ENCODE measurements at regions not wholly inside any gene's neighbourhood (a gene's known extent, or its start where the extent isn't known, plus 50 kb on each side); places are given as distances from the start of the nearest gene placed in this dataset.

- TF ChIP-seq EZH2phosphoT487 (conservative IDR thresholded peaks at IDR 0.05; ENCODE audit: low read length) = no peak
- no peak for TF ChIP-seq CTCF (IDR thresholded peaks at IDR 0.05; ENCODE audit: insufficient read depth, low read length, poor library complexity, severe bottlenecking)
- H3K9me2 ChIP-seq (replicated peaks; ENCODE audit: insufficient read depth, low read length) = no peaks in the 10 kb centered on the region
These were observed 699.7 kb upstream of the ID4 start for GRCh38 chr6:19137505-19137904.

GRCh38 chr6:19142275-19142674, 694.9 kb upstream of the ID4 start:
- Histone ChIP-seq H3K27ac (ENCODE audit: low read depth, low read length) (no peak overlapping the region), H3K36me3 (ENCODE audit: low read length) (no peaks in the 10 kb centered on the region), H3K9me3 (ENCODE audit: insufficient read depth, low read length) (no peaks in the 10 kb centered on the region), H3K4me3 (ENCODE audit: insufficient read depth, low read length, poor library complexity, severe bottlenecking) (no peak overlapping the region), H3F3A (ENCODE audit: insufficient read depth) (no peaks in the 10 kb centered on the region), H3K9me2 (replicated peaks; ENCODE audit: insufficient read depth, low read length) (no peaks in the 10 kb centered on the region), H2AFZ (ENCODE audit: low read depth, low read length, severe bottlenecking) (no peak overlapping the region), H3K9ac (ENCODE audit: low read length) (no peak overlapping the region), H3K27me3 (ENCODE audit: low read length) (no peaks in the 10 kb centered on the region), H3K4me2 (ENCODE audit: low read depth, low read length, poor library complexity, severe bottlenecking) (no peak overlapping the region), H4K20me1 (ENCODE audit: low read depth, low read length) (no peaks in the 10 kb centered on the region), H3K79me2 (ENCODE audit: insufficient read depth, low read length) (no peaks in the 10 kb centered on the region)
- TF ChIP-seq EZH2phosphoT487 (conservative IDR thresholded peaks at IDR 0.05; ENCODE audit: low read length) = no peak
- TF ChIP-seq CTCF (IDR thresholded peaks at IDR 0.05; ENCODE audit: insufficient read depth, low read length, poor library complexity, severe bottlenecking) = no peak

More at GRCh38 chr6:19137505-19137904, 699.7 kb upstream of the ID4 start:
- Histone ChIP-seq H3K4me3 (ENCODE audit: insufficient read depth, low read length, poor library complexity, severe bottlenecking) (no peak overlapping the region), H3K36me3 (ENCODE audit: low read length) (no peaks in the 10 kb centered on the region), H2AFZ (ENCODE audit: low read depth, low read length, severe bottlenecking) (no peak overlapping the region), H3K79me2 (ENCODE audit: insufficient read depth, low read length) (no peaks in the 10 kb centered on the region), H3K27me3 (ENCODE audit: low read length) (no peaks in the 10 kb centered on the region), H3K4me2 (ENCODE audit: low read depth, low read length, poor library complexity, severe bottlenecking) (no peak overlapping the region), H3K27ac (ENCODE audit: low read depth, low read length) (no peak overlapping the region), H3F3A (ENCODE audit: insufficient read depth) (no peaks in the 10 kb centered on the region), H3K9ac (ENCODE audit: low read length) (no peak overlapping the region), H4K20me1 (ENCODE audit: low read depth, low read length) (no peaks in the 10 kb centered on the region), H3K9me3 (ENCODE audit: insufficient read depth, low read length) (no peaks in the 10 kb centered on the region)

GRCh38 chr6:19150307-19150706, 686.9 kb upstream of the ID4 start:
- Histone ChIP-seq H2AFZ (ENCODE audit: low read depth, low read length, severe bottlenecking) (no peak overlapping the region), H3K27ac (ENCODE audit: low read depth, low read length) (no peak overlapping the region), H3K9ac (ENCODE audit: low read length) (no peak overlapping the region), H3K79me2 (ENCODE audit: insufficient read depth, low read length) (no peaks in the 10 kb centered on the region), H3K9me3 (ENCODE audit: insufficient read depth, low read length) (no peaks in the 10 kb centered on the region), H3K9me2 (replicated peaks; ENCODE audit: insufficient read depth, low read length) (no peaks in the 10 kb centered on the region), H3F3A (ENCODE audit: insufficient read depth) (no peaks in the 10 kb centered on the region), H3K4me2 (ENCODE audit: low read depth, low read length, poor library complexity, severe bottlenecking) (no peak overlapping the region), H3K36me3 (ENCODE audit: low read length) (no peaks in the 10 kb centered on the region), H3K4me3 (ENCODE audit: insufficient read depth, low read length, poor library complexity, severe bottlenecking) (no peak overlapping the region), H3K27me3 (ENCODE audit: low read length) (no peaks in the 10 kb centered on the region), H4K20me1 (ENCODE audit: low read depth, low read length) (no peaks in the 10 kb centered on the region)
- no peak for TF ChIP-seq EZH2phosphoT487 (conservative IDR thresholded peaks at IDR 0.05; ENCODE audit: low read length)
- no peak for TF ChIP-seq CTCF (IDR thresholded peaks at IDR 0.05; ENCODE audit: insufficient read depth, low read length, poor library complexity, severe bottlenecking)
